A549 (cell line): ENCODE measurements at regions not wholly inside any gene's neighbourhood (a gene's known extent, or its start where the extent isn't known, plus 50 kb on each side); places are given as distances from the start of the nearest gene placed in this dataset.

Experiments used
- ATAC-seq, 2 experiments: fragments of 200-7000 bp in 1 of 2; fragments of >200 bp in 1 of 2; cut with Nextera tagmentation in 1 of 2; cut with Tn5 transposase in 1 of 2; 3 replicates each; pipeline versions ENCODE4 v1.8.0 to v1.9.1; 2018 to 2020; ENCODE audit warnings: mild to moderate bottlenecking in 1 of 2, moderate library complexity in 1 of 2
- CTCF ChIA-PET: fragments of 300-600 bp; sonication (Branson Sonifier 250); formaldehyde crosslinking; extraction: SDS; loops from one replicate; lab custom pipeline; 2021; ENCODE audit warnings: antibody characterized with exemption, inconsistent platforms; lab: Yijun Ruan, JAX
- POLR2A ChIA-PET: fragments of 350-600 bp; formaldehyde crosslinking; extraction: SDS; loops from one replicate; lab custom pipeline; 2021; ENCODE audit warnings: antibody characterized with exemption, inconsistent platforms; lab: Yijun Ruan, JAX
- DNase-seq, 2 experiments: peaks; one replicate each; pipeline versions ENCODE4 v3.0.0 to v3.0.0-alpha.2; 2011 to 2016; ENCODE audit warnings: low read depth in 1 of 2, low spot score in 1 of 2
- FAIRE-seq: peaks from 2 replicates; lab custom pipeline; 2011; peaks lifted over from hg19 to GRCh38; lab: Jason Lieb, UNC
- H3K27ac ChIP-seq, 2 experiments: fragments of >200 bp; sonication (Bioruptor Twin); formaldehyde crosslinking; 3 replicates each; pipeline ENCODE4 v1.5.1; 2016 to 2017
- H3K4me1 ChIP-seq: fragments of >200 bp; sonication (Bioruptor Twin); formaldehyde crosslinking; 3 replicates; pipeline ENCODE4 v1.6.1; 2016
- H3K4me2 ChIP-seq: fragments of >200 bp; sonication (Bioruptor Twin); formaldehyde crosslinking; 3 replicates; pipeline ENCODE4 v1.6.1; 2016
- H3K4me3 ChIP-seq: fragments of >200 bp; sonication (Bioruptor Twin); formaldehyde crosslinking; 3 replicates; pipeline ENCODE4 v1.5.1; 2016
- H3K9me3 ChIP-seq: fragments of >200 bp; sonication (Bioruptor Twin); formaldehyde crosslinking; 3 replicates; pipeline ENCODE4 v1.6.1; 2016
- CBX8 ChIP-seq: fragments of 200-600 bp; sonication (generic); IDR thresholded peaks from 2 replicates; pipeline ENCODE4 v1.6.1; 2016
- CEBPB ChIP-seq, 2 experiments: fragments of >200 bp in 1 of 2; sonication (Bioruptor Twin) in 1 of 2; formaldehyde crosslinking in 1 of 2; IDR thresholded peaks; 2 replicates each; pipeline ENCODE4 v1.6.1; 2012 to 2016
- CHD2 ChIP-seq: fragments of 150-350 bp; IDR thresholded peaks from 2 replicates; pipeline ENCODE4 v1.6.1; 2014; ENCODE audit warnings: low read length; ENCODE audit not compliant: partially characterized antibody
- CTCF ChIP-seq: fragments of >200 bp; sonication (Bioruptor Twin); formaldehyde crosslinking; IDR thresholded peaks from 3 replicates; pipeline ENCODE4 v1.5.1; 2016
- EP300 ChIP-seq, 2 experiments: fragments of >200 bp; sonication (Bioruptor Twin); formaldehyde crosslinking; IDR thresholded peaks; 2 replicates in 1 of 2; 3 replicates in 1 of 2; pipeline ENCODE4 v1.6.1; 2016 to 2017
- FOSB ChIP-seq: fragments of 250-450 bp; sonication (Bioruptor Pico); IDR thresholded peaks from 2 replicates; pipeline ENCODE4 v1.5.0; 2020; ENCODE audit warnings: mild to moderate bottlenecking, moderate library complexity
- FOXS1 ChIP-seq: fragments of 250-450 bp; sonication (Bioruptor Pico); IDR thresholded peaks from 2 replicates; pipeline ENCODE4 v1.5.0; 2020; ENCODE audit warnings: mild to moderate bottlenecking, moderate library complexity
- GATA3 ChIP-seq: IDR thresholded peaks from 2 replicates; pipeline ENCODE4 v1.6.1; 2012; ENCODE audit warnings: borderline replicate concordance
- HEYL ChIP-seq: fragments of 250-450 bp; sonication (Bioruptor Pico); IDR thresholded peaks from 2 replicates; pipeline ENCODE4 v1.8.0; 2021; ENCODE audit warnings: mild to moderate bottlenecking, moderate library complexity
- KDM1A ChIP-seq: fragments of 200-600 bp; sonication (generic); IDR thresholded peaks from 2 replicates; pipeline ENCODE4 v1.6.1; 2016; ENCODE audit warnings: low read depth, mild to moderate bottlenecking
- MAZ ChIP-seq: fragments of 150-350 bp; IDR thresholded peaks from 2 replicates; pipeline ENCODE4 v1.6.1; 2014; ENCODE audit warnings: antibody characterized with exemption, low read depth, low read length, borderline replicate concordance
- MYC ChIP-seq: IDR thresholded peaks from 2 replicates; pipeline ENCODE4 v1.6.1; 2012; ENCODE audit warnings: mild to moderate bottlenecking, inconsistent platforms, low read length, improper control_type of control experiment, borderline replicate concordance
- NFE2L2 ChIP-seq: fragments of 150-350 bp; conservative IDR thresholded peaks from 2 replicates; pipeline ENCODE4 v1.6.1; 2014; ENCODE audit warnings: low read length
- RAD21 ChIP-seq, 2 experiments: fragments of >200 bp in 1 of 2; sonication (Bioruptor Twin) in 1 of 2; formaldehyde crosslinking in 1 of 2; IDR thresholded peaks in 1 of 2; conservative IDR thresholded peaks in 1 of 2; 2 replicates in 1 of 2; 3 replicates in 1 of 2; pipeline ENCODE4 v1.6.1; 2012 to 2018; ENCODE audit warnings: inconsistent platforms in 1 of 2
- RARB ChIP-seq: fragments of 250-450 bp; sonication (Bioruptor Pico); IDR thresholded peaks from 2 replicates; pipeline ENCODE4 v1.8.0; 2021; ENCODE audit warnings: mild to moderate bottlenecking, moderate library complexity
- RCOR1 ChIP-seq: fragments of 150-350 bp; IDR thresholded peaks from 2 replicates; pipeline ENCODE4 v1.6.1; 2014; ENCODE audit warnings: antibody characterized with exemption, low read length, low read depth
- RNF2 ChIP-seq: fragments of 200-600 bp; sonication (generic); IDR thresholded peaks from 2 replicates; pipeline ENCODE4 v1.6.1; 2016; ENCODE audit warnings: low read depth, mild to moderate bottlenecking, antibody characterized with exemption, moderate library complexity, borderline replicate concordance
- SMC3 ChIP-seq: fragments of >200 bp; sonication (Bioruptor Twin); formaldehyde crosslinking; IDR thresholded peaks from 3 replicates; pipeline ENCODE4 v1.6.1; 2018; ENCODE audit warnings: inconsistent platforms
- SREBF2 ChIP-seq: fragments of 450-650 bp; IDR thresholded peaks from 2 replicates; pipeline ENCODE4 v1.6.1; 2014; ENCODE audit warnings: mild to moderate bottlenecking, moderate library complexity
- ZFP36 ChIP-seq: fragments of 450-650 bp; IDR thresholded peaks from 2 replicates; pipeline ENCODE4 v1.6.1; 2014; ENCODE audit warnings: borderline replicate concordance; ENCODE audit not compliant: partially characterized antibody
- WGBS: methylation state at CpG from one replicate; pipeline ENCODE4 v1.1.6; 2017; ENCODE audit errors: missing lambda C conversion rate; 5-methylcytosine and 5-hydroxymethylcytosine counted together
- TF ChIP-seq, protein P1 (sequence below): fragments of 250-450 bp; sonication (Bioruptor Pico); IDR thresholded peaks from 2 replicates; pipeline ENCODE4 v1.5.0; 2021; ENCODE audit warnings: mild to moderate bottlenecking, moderate library complexity, borderline replicate concordance

GRCh38 chr5:107248066-107248695 is 422.6 kb downstream of the EFNA5 start:
- 48% methylated on average over 10 of the region's 10 CpGs for WGBS
- POLR2A ChIA-PET, result no interaction called here
- Histone ChIP-seq H3K4me3 (no peak overlapping the region), H3K9me3 (no peaks in the 10 kb centered on the region), H3K4me2 (no peak overlapping the region), H3K27ac (no peak overlapping the region), H3K4me1 (no peaks in the 10 kb centered on the region)
- CTCF ChIA-PET, result interaction anchor here (0.7 to 1.8 kb wide), 10 partner anchors 9 to 314 kb away, joined by 3 to 6 read pairs (median 4); no protein-coding TSS in a partner anchor
- TF ChIP-seq EP300 (IDR thresholded peaks at IDR 0.05), result no peak
- TF ChIP-seq GATA3, result no peak
- TF ChIP-seq RARB (CRISPR knock-in tag), result no peak
- TF ChIP-seq FOXS1 (CRISPR knock-in tag), result no peak
- peak; percentile 69 for TF ChIP-seq SMC3
- no peak for TF ChIP-seq ZFP36
- TF ChIP-seq RCOR1, result no peak
- TF ChIP-seq CTCF, result peak; percentile 73
- peak; percentile 65 to 66 for TF ChIP-seq RAD21 (conservative IDR thresholded peaks at IDR 0.05 in 1 of 2, IDR thresholded peaks at IDR 0.05 in 1 of 2)
- no peak for TF ChIP-seq MAZ
- peak in 1 of 2 experiments; percentile 76; a peak in 4 of 6 replicates for ATAC-seq
- no peak for FAIRE-seq
- peak; percentile 29 to 66 for DNase-seq

- ATAC-seq (no peak; a peak in 1 of 6 replicates), DNase-seq (no peak), FAIRE-seq (no peak)
- H3K27ac ChIP-seq, result no peak overlapping the region
- ChIA-PET CTCF (interaction anchor here (1.2 to 1.8 kb wide), 7 partner anchors 8 to 315 kb away, joined by 3 to 6 read pairs (median 4); no protein-coding TSS in a partner anchor), POLR2A (no interaction called here)
- H3K4me1 ChIP-seq, result no peaks in the 10 kb centered on the region
- H3K4me3 ChIP-seq, result no peak overlapping the region
- no peaks in the 10 kb centered on the region for H3K9me3 ChIP-seq
- no peak overlapping the region for H3K4me2 ChIP-seq
- WGBS, result 90% methylated on average over 2 of the region's 2 CpGs
- no peak for TF ChIP-seq CHD2
- TF ChIP-seq RNF2, result no peak
- TF ChIP-seq EP300 (IDR thresholded peaks at IDR 0.05), result no peak
- no peak for TF ChIP-seq RARB (CRISPR knock-in tag)
- no peak for TF ChIP-seq NFE2L2
- no peak for TF ChIP-seq KDM1A
These were observed 423.3 kb downstream of the EFNA5 start for GRCh38 chr5:107247427-107247826.

DNA sequence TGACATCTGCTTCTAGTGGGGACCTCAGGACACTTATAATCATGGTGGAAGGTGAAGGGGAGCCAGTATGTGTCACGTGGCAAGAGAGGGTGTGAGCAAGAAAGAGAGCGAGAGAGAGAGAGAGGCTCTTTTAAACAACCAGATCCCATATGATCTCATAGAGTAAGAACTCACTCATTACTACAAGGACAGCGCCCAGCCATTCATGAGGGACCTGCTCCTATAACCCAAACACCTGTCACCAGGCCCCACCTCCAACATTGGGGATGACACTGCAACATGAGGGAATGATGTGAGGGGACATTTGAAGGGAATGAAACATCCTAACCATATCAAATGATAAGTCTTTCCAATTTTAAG is 427.5 kb downstream of the EFNA5 start:
- WGBS, result 72% methylated on average over 3 of the region's 3 CpGs
- no peak overlapping the region for H3K4me2 ChIP-seq
- H3K9me3 ChIP-seq, result no peaks in the 10 kb centered on the region
- no peak overlapping the region for H3K27ac ChIP-seq
- ChIA-PET POLR2A (no interaction called here), CTCF (no interaction called here)
- TF ChIP-seq NFE2L2, result no peak
- TF ChIP-seq, protein P1, sequence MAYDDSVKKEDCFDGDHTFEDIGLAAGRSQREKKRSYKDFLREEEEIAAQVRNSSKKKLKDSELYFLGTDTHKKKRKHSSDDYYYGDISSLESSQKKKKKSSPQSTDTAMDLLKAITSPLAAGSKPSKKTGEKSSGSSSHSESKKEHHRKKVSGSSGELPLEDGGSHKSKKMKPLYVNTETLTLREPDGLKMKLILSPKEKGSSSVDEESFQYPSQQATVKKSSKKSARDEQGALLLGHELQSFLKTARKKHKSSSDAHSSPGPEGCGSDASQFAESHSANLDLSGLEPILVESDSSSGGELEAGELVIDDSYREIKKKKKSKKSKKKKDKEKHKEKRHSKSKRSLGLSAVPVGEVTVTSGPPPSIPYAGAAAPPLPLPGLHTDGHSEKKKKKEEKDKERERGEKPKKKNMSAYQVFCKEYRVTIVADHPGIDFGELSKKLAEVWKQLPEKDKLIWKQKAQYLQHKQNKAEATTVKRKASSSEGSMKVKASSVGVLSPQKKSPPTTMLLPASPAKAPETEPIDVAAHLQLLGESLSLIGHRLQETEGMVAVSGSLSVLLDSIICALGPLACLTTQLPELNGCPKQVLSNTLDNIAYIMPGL, result no peak
- TF ChIP-seq FOSB, result no peak
- TF ChIP-seq SREBF2, result no peak
- no peak for TF ChIP-seq CBX8
- TF ChIP-seq HEYL (CRISPR knock-in tag), result no peak
- no peak for TF ChIP-seq RARB (CRISPR knock-in tag)
- TF ChIP-seq MYC, result no peak
- no peak for TF ChIP-seq KDM1A
- no peak for TF ChIP-seq CEBPB (IDR thresholded peaks at IDR 0.05)
- TF ChIP-seq RNF2, result no peak
- DNase-seq (no peak), ATAC-seq (no peak), FAIRE-seq (no peak)
- H3K4me3 ChIP-seq, result no peak overlapping the region
- H3K4me1 ChIP-seq, result no peaks in the 10 kb centered on the region
